ENCODE measurements at regions not wholly inside any gene's neighbourhood (a gene's known extent, or its start where the extent isn't known, plus 50 kb on each side); places are given as distances from the start of the nearest gene placed in this dataset.
"Not testable (repeated sequence)": the region's sequence is repeated elsewhere in the genome, so short reads cannot be mapped to it uniquely, and the experiment has no call there.

- DNase-seq: no peak
- peaks cover 7% of the 10 kb centered on the region for H3K4me1 Mint-ChIP-seq (ENCODE audit: low read depth, unreplicated experiment)
- TF ChIP-seq CTCF (IDR thresholded peaks at IDR 0.05; ENCODE audit: unreplicated experiment): no peak
- peaks cover 4% of the 10 kb centered on the region for H3K36me3 Mint-ChIP-seq (ENCODE audit: insufficient read depth, unreplicated experiment)
- no peak overlapping the region for H3K4me3 Mint-ChIP-seq (ENCODE audit: low read depth, unreplicated experiment)
- CTCF ChIA-PET: no interaction called here
- H3K9me3 Mint-ChIP-seq (ENCODE audit: low read depth, unreplicated experiment): no peaks in the 10 kb centered on the region
- H3K27me3 Mint-ChIP-seq (ENCODE audit: unreplicated experiment): no peaks in the 10 kb centered on the region
- no peak overlapping the region for H3K27ac Mint-ChIP-seq (ENCODE audit: unreplicated experiment)
- BruUV-seq (replicated peaks): no TSS peak
- intact Hi-C loops (cut with micrococcal nuclease; ENCODE audit: unreplicated experiment): no loop called here
Measured at GRCh38 chr12:9506746-9507145, 101.0 kb downstream of the KLRB1 start.

GRCh38 chr12:9503384-9503783 is 104.3 kb downstream of the KLRB1 start:
- H3K27ac Mint-ChIP-seq (ENCODE audit: unreplicated experiment); H3K9me3 Mint-ChIP-seq (ENCODE audit: low read depth, unreplicated experiment); intact Hi-C loops (cut with micrococcal nuclease; ENCODE audit: unreplicated experiment); H3K36me3 Mint-ChIP-seq (ENCODE audit: insufficient read depth, unreplicated experiment); DNase-seq; H3K4me3 Mint-ChIP-seq (ENCODE audit: low read depth, unreplicated experiment); H3K4me1 Mint-ChIP-seq (ENCODE audit: low read depth, unreplicated experiment); H3K27me3 Mint-ChIP-seq (ENCODE audit: unreplicated experiment); BruUV-seq (replicated peaks); CTCF ChIA-PET: not testable (repeated sequence)

- intact Hi-C loops (cut with micrococcal nuclease; ENCODE audit: unreplicated experiment); H3K4me1 Mint-ChIP-seq (ENCODE audit: low read depth, unreplicated experiment); H3K4me3 Mint-ChIP-seq (ENCODE audit: low read depth, unreplicated experiment); H3K9me3 Mint-ChIP-seq (ENCODE audit: low read depth, unreplicated experiment); H3K36me3 Mint-ChIP-seq (ENCODE audit: insufficient read depth, unreplicated experiment); DNase-seq; BruUV-seq (replicated peaks); CTCF ChIA-PET; H3K27ac Mint-ChIP-seq (ENCODE audit: unreplicated experiment); H3K27me3 Mint-ChIP-seq (ENCODE audit: unreplicated experiment): not testable (repeated sequence)
Measured at GRCh38 chr12:9502845-9503244, 104.9 kb downstream of the KLRB1 start.

GRCh38 chr12:9493325-9493724 is 114.4 kb downstream of the KLRB1 start:
- H3K27me3 Mint-ChIP-seq (ENCODE audit: unreplicated experiment); intact Hi-C loops (cut with micrococcal nuclease; ENCODE audit: unreplicated experiment); H3K27ac Mint-ChIP-seq (ENCODE audit: unreplicated experiment); H3K36me3 Mint-ChIP-seq (ENCODE audit: insufficient read depth, unreplicated experiment); CTCF ChIA-PET; H3K9me3 Mint-ChIP-seq (ENCODE audit: low read depth, unreplicated experiment); DNase-seq; BruUV-seq (replicated peaks); H3K4me3 Mint-ChIP-seq (ENCODE audit: low read depth, unreplicated experiment); H3K4me1 Mint-ChIP-seq (ENCODE audit: low read depth, unreplicated experiment): not testable (repeated sequence)

- H3K4me3 Mint-ChIP-seq (ENCODE audit: low read depth, unreplicated experiment); H3K27me3 Mint-ChIP-seq (ENCODE audit: unreplicated experiment); H3K36me3 Mint-ChIP-seq (ENCODE audit: insufficient read depth, unreplicated experiment); CTCF ChIA-PET; H3K27ac Mint-ChIP-seq (ENCODE audit: unreplicated experiment); BruUV-seq (replicated peaks); H3K4me1 Mint-ChIP-seq (ENCODE audit: low read depth, unreplicated experiment); DNase-seq; intact Hi-C loops (cut with micrococcal nuclease; ENCODE audit: unreplicated experiment); H3K9me3 Mint-ChIP-seq (ENCODE audit: low read depth, unreplicated experiment): not testable (repeated sequence)
Measured at GRCh38 chr12:9481289-9481688, 126.4 kb downstream of the KLRB1 start.

GRCh38 chr12:9474197-9474596 is 133.5 kb downstream of the KLRB1 start:
- CTCF ChIA-PET; H3K27ac Mint-ChIP-seq (ENCODE audit: unreplicated experiment); H3K4me3 Mint-ChIP-seq (ENCODE audit: low read depth, unreplicated experiment); DNase-seq; H3K9me3 Mint-ChIP-seq (ENCODE audit: low read depth, unreplicated experiment); H3K36me3 Mint-ChIP-seq (ENCODE audit: insufficient read depth, unreplicated experiment); BruUV-seq (replicated peaks); intact Hi-C loops (cut with micrococcal nuclease; ENCODE audit: unreplicated experiment); H3K4me1 Mint-ChIP-seq (ENCODE audit: low read depth, unreplicated experiment); H3K27me3 Mint-ChIP-seq (ENCODE audit: unreplicated experiment): not testable (repeated sequence)

- H3K36me3 Mint-ChIP-seq (ENCODE audit: insufficient read depth, unreplicated experiment); H3K4me1 Mint-ChIP-seq (ENCODE audit: low read depth, unreplicated experiment); H3K9me3 Mint-ChIP-seq (ENCODE audit: low read depth, unreplicated experiment); H3K4me3 Mint-ChIP-seq (ENCODE audit: low read depth, unreplicated experiment); intact Hi-C loops (cut with micrococcal nuclease; ENCODE audit: unreplicated experiment); H3K27ac Mint-ChIP-seq (ENCODE audit: unreplicated experiment); DNase-seq; CTCF ChIA-PET; BruUV-seq (replicated peaks); H3K27me3 Mint-ChIP-seq (ENCODE audit: unreplicated experiment): not testable (repeated sequence)
Measured at GRCh38 chr12:9473638-9474037, 134.1 kb downstream of the KLRB1 start.

- not testable (repeated sequence) for H3K27me3 Mint-ChIP-seq (ENCODE audit: unreplicated experiment); DNase-seq; H3K27ac Mint-ChIP-seq (ENCODE audit: unreplicated experiment)
Measured at GRCh38 chr12:9471501-9471900, 136.2 kb downstream of the KLRB1 start.

GRCh38 chr12:9470367-9470766 is 137.3 kb downstream of the KLRB1 start:
- DNase-seq; H3K4me3 Mint-ChIP-seq (ENCODE audit: low read depth, unreplicated experiment); H3K27ac Mint-ChIP-seq (ENCODE audit: unreplicated experiment); H3K4me1 Mint-ChIP-seq (ENCODE audit: low read depth, unreplicated experiment); BruUV-seq (replicated peaks); CTCF ChIA-PET; intact Hi-C loops (cut with micrococcal nuclease; ENCODE audit: unreplicated experiment); H3K36me3 Mint-ChIP-seq (ENCODE audit: insufficient read depth, unreplicated experiment); H3K27me3 Mint-ChIP-seq (ENCODE audit: unreplicated experiment); H3K9me3 Mint-ChIP-seq (ENCODE audit: low read depth, unreplicated experiment): not testable (repeated sequence)

More at GRCh38 chr12:9471501-9471900, 136.2 kb downstream of the KLRB1 start:
- CTCF ChIA-PET; BruUV-seq (replicated peaks); H3K4me3 Mint-ChIP-seq (ENCODE audit: low read depth, unreplicated experiment); intact Hi-C loops (cut with micrococcal nuclease; ENCODE audit: unreplicated experiment); H3K4me1 Mint-ChIP-seq (ENCODE audit: low read depth, unreplicated experiment); H3K36me3 Mint-ChIP-seq (ENCODE audit: insufficient read depth, unreplicated experiment); H3K9me3 Mint-ChIP-seq (ENCODE audit: low read depth, unreplicated experiment): not testable (repeated sequence)

- BruUV-seq (replicated peaks); CTCF ChIA-PET; H3K27ac Mint-ChIP-seq (ENCODE audit: unreplicated experiment); H3K4me1 Mint-ChIP-seq (ENCODE audit: low read depth, unreplicated experiment); H3K4me3 Mint-ChIP-seq (ENCODE audit: low read depth, unreplicated experiment); H3K36me3 Mint-ChIP-seq (ENCODE audit: insufficient read depth, unreplicated experiment); H3K9me3 Mint-ChIP-seq (ENCODE audit: low read depth, unreplicated experiment); H3K27me3 Mint-ChIP-seq (ENCODE audit: unreplicated experiment); DNase-seq; intact Hi-C loops (cut with micrococcal nuclease; ENCODE audit: unreplicated experiment): not testable (repeated sequence)
Measured at GRCh38 chr12:9469956-9470355, 137.8 kb downstream of the KLRB1 start.

Data from Calu3 (cell line).